HepG2 (cell line): ENCODE measurements at regions not wholly inside any gene's neighbourhood (a gene's known extent, or its start where the extent isn't known, plus 50 kb on each side); places are given as distances from the start of the nearest gene placed in this dataset.

Source experiments
- ATAC-seq: fragments of 200-7000 bp; cut with Tn5 transposase; 3 replicates; pipeline ENCODE4 v1.9.1; 2020; ENCODE audit warnings: mild to moderate bottlenecking, moderate library complexity
- BruUV-seq: library from RNA; stranded (reverse); fragments of 400-500 nt; replicated peaks from 2 replicates; lab custom pipeline; 2021; lab: Mats Ljungman, UMichigan
- CTCF ChIA-PET: fragments of 300-600 bp; formaldehyde crosslinking; extraction: SDS; loops from one replicate; lab custom pipeline; 2021; ENCODE audit warnings: low total read pairs, inconsistent platforms, low intra/inter-chr PET ratio; lab: Yijun Ruan, JAX
- POLR2A ChIA-PET: fragments of 350-600 bp; sonication (Branson Sonifier 250); formaldehyde crosslinking; loops from one replicate; lab custom pipeline; 2020; ENCODE audit warnings: antibody characterized with exemption, inconsistent platforms; lab: Yijun Ruan, JAX
- DNase-seq: peaks from one replicate; pipeline ENCODE4 v3.0.0-alpha.2; 2015; ENCODE audit warnings: low spot score
- FAIRE-seq: peaks from 3 replicates; lab custom pipeline; 2011; peaks lifted over from hg19 to GRCh38; lab: Jason Lieb, UNC
- H2AFZ ChIP-seq: one replicate; pipeline ENCODE4 v1.6.1; 2011; ENCODE audit warnings: low read length, inconsistent platforms
- H3K27ac ChIP-seq: fragments of 300-600 bp; 3 replicates; pipeline ENCODE4 v1.8.0; 2011; ENCODE audit warnings: mixed run types, mild to moderate bottlenecking, mixed read lengths, low read length, inconsistent platforms; ENCODE audit not compliant: insufficient read depth; ENCODE audit errors: extremely low read length
- H3K27me3 ChIP-seq, 2 experiments: fragments of 200-600 bp in 1 of 2; 2 replicates in 1 of 2; 3 replicates in 1 of 2; pipeline versions ENCODE4 v1.6.0 to v1.8.0; 2011; ENCODE audit warnings: low read length in 2 of 2, mild to moderate bottlenecking in 2 of 2, moderate library complexity in 2 of 2, inconsistent platforms in 1 of 2; ENCODE audit not compliant: insufficient read depth in 2 of 2, control insufficient read depth in 1 of 2
- H3K36me3 ChIP-seq, 2 experiments: fragments of 200-600 bp in 1 of 2; replicated peaks in 1 of 2; 2 replicates in 1 of 2; 3 replicates in 1 of 2; pipeline versions ENCODE4 v1.5.1 to v1.8.0; 2011; ENCODE audit warnings: low read length in 2 of 2, inconsistent platforms in 1 of 2; ENCODE audit not compliant: insufficient read depth in 2 of 2, control insufficient read depth in 1 of 2
- H3K4me1 ChIP-seq: 2 replicates; pipeline ENCODE4 v1.5.1; 2012; ENCODE audit warnings: low read length, inconsistent platforms; ENCODE audit not compliant: insufficient read depth
- H3K4me2 ChIP-seq: 2 replicates; pipeline ENCODE4 v1.6.0; 2011; ENCODE audit warnings: low read depth, low read length, inconsistent platforms
- H3K4me3 ChIP-seq, 3 experiments: fragments of 200-600 bp in 1 of 3; sonication (generic), shearing (Covaris generic) in 1 of 3; replicated peaks in 1 of 3; 2 replicates each; pipeline ENCODE4 v1.5.1; 2011 to 2016; ENCODE audit warnings: low read length in 3 of 3, inconsistent platforms in 2 of 3, low read depth in 2 of 3, mild to moderate bottlenecking in 2 of 3, control low read depth in 1 of 3, mixed read lengths in 1 of 3; ENCODE audit not compliant: insufficient read depth in 1 of 3
- H3K79me2 ChIP-seq: one replicate; pipeline ENCODE4 v1.6.1; 2011; ENCODE audit warnings: low read length, inconsistent platforms; ENCODE audit not compliant: insufficient read depth
- H3K9ac ChIP-seq: 2 replicates; pipeline ENCODE4 v1.6.0; 2011; ENCODE audit warnings: mild to moderate bottlenecking, low read depth, low read length, inconsistent platforms; ENCODE audit not compliant: insufficient read depth
- H3K9me3 ChIP-seq: 2 replicates; pipeline ENCODE4 v1.5.1; 2012; ENCODE audit warnings: mild to moderate bottlenecking, low read length
- H4K20me1 ChIP-seq: 2 replicates; pipeline ENCODE4 v1.6.0; 2011; ENCODE audit warnings: inconsistent platforms, mild to moderate bottlenecking, low read length, moderate library complexity; ENCODE audit not compliant: insufficient read depth
- HNRNPH1 ChIP-seq: fragments of 200-400 bp; formaldehyde crosslinking; optimal IDR thresholded peaks from 2 replicates; pipeline ENCODE3; 2017; ENCODE audit warnings: mild to moderate bottlenecking, low read depth, low read length
- HNRNPUL1 ChIP-seq: fragments of 200-400 bp; formaldehyde crosslinking; IDR thresholded peaks from 2 replicates; pipeline ENCODE4 v1.6.1; 2017; ENCODE audit warnings: low read depth, mild to moderate bottlenecking, low read length, moderate library complexity
- IKZF1 ChIP-seq: fragments of 450-650 bp; IDR thresholded peaks from 2 replicates; pipeline ENCODE4 v1.7.1; 2016
- MBNL3 ChIP-seq: fragments of 250-450 bp; sonication (Bioruptor Pico); conservative IDR thresholded peaks from 2 replicates; pipeline ENCODE4 v1.8.0; 2022; ENCODE audit warnings: mild to moderate bottlenecking, inconsistent platforms
- NR2C2 ChIP-seq: sonication (generic); formaldehyde crosslinking; IDR thresholded peaks from 2 replicates; pipeline ENCODE4 v1.4.0; 2020; ENCODE audit warnings: missing genetic modification reagents, mild to moderate bottlenecking, moderate library complexity, borderline replicate concordance
- PHB2 ChIP-seq: fragments of 450-650 bp; IDR thresholded peaks from 2 replicates; pipeline ENCODE4 v1.6.1; 2018; ENCODE audit not compliant: partially characterized antibody
- RXRB ChIP-seq: IDR thresholded peaks from 2 replicates; pipeline ENCODE4 v1.6.1; 2016; ENCODE audit warnings: borderline replicate concordance, missing genetic modification reagents, missing compliant biosample characterization
- SSRP1 ChIP-seq: IDR thresholded peaks from 2 replicates; pipeline ENCODE4 v1.6.1; 2016; ENCODE audit warnings: control low read depth
- ZIK1 ChIP-seq: sonication (generic); formaldehyde crosslinking; IDR thresholded peaks from 2 replicates; pipeline ENCODE4 v1.5.0; 2020; ENCODE audit warnings: mild to moderate bottlenecking, low read depth, missing genetic modification reagents, borderline replicate concordance
- ZNF253 ChIP-seq: sonication (generic); formaldehyde crosslinking; IDR thresholded peaks from 2 replicates; pipeline ENCODE4 v1.8.0; 2022; ENCODE audit warnings: mild to moderate bottlenecking, missing genetic modification reagents, borderline replicate concordance
- ZNF3 ChIP-seq: IDR thresholded peaks from 2 replicates; pipeline ENCODE4 v1.7.0; 2017; ENCODE audit warnings: inconsistent platforms
- ZNF589 ChIP-seq: sonication (generic); formaldehyde crosslinking; conservative IDR thresholded peaks from 2 replicates; pipeline ENCODE4 v1.8.0; 2022; ENCODE audit warnings: mild to moderate bottlenecking, moderate library complexity, missing genetic modification reagents
- ZNF724P ChIP-seq: sonication (generic); formaldehyde crosslinking; IDR thresholded peaks from 2 replicates; pipeline ENCODE4 v1.8.0; 2022; ENCODE audit warnings: missing genetic modification reagents, borderline replicate concordance
- ZNF747 ChIP-seq: sonication (generic); formaldehyde crosslinking; IDR thresholded peaks from 2 replicates; pipeline ENCODE4 v1.8.1; 2023; ENCODE audit warnings: missing genetic modification reagents, mild to moderate bottlenecking, borderline replicate concordance
- WGBS: methylation state at CpG from one replicate; pipeline ENCODE4 v1.1.6; 2017; ENCODE audit warnings: low lambda C conversion rate; 5-methylcytosine and 5-hydroxymethylcytosine counted together
- in situ Hi-C: cut with HindIII; loops from 2 replicates; pipeline ENCODE4 v1.10.0; 2017; ENCODE audit warnings: low pct_unique_long_range_greater_than_20kb; ENCODE audit not compliant: extremely low pct_ligation_motif_present
- intact Hi-C: fragments of 100-400 bp; cut with micrococcal nuclease; formaldehyde crosslinking; loops from one replicate; pipeline ENCODE4 v1.10.0; 2022; ENCODE audit not compliant: unreplicated experiment
- TF ChIP-seq, protein P1 (sequence below): sonication (generic); formaldehyde crosslinking; IDR thresholded peaks from 2 replicates; pipeline ENCODE4 v1.8.0; 2022; ENCODE audit warnings: mild to moderate bottlenecking, missing genetic modification reagents, moderate library complexity
- TF ChIP-seq, protein P2 (sequence below): sonication (generic); formaldehyde crosslinking; IDR thresholded peaks from 2 replicates; pipeline ENCODE4 v1.4.0; 2020; ENCODE audit warnings: mild to moderate bottlenecking, missing genetic modification reagents
- TF ChIP-seq, protein P3 (sequence below): sonication (generic); formaldehyde crosslinking; IDR thresholded peaks from 2 replicates; pipeline ENCODE4 v1.4.0; 2020; ENCODE audit warnings: missing genetic modification reagents
- TF ChIP-seq, protein P4 (sequence below): sonication (generic); formaldehyde crosslinking; IDR thresholded peaks from 2 replicates; pipeline ENCODE4 v1.4.0; 2020; ENCODE audit warnings: missing genetic modification reagents
- TF ChIP-seq, protein P5 (sequence below): sonication (generic); formaldehyde crosslinking; IDR thresholded peaks from 2 replicates; pipeline ENCODE4 v1.8.1; 2023; ENCODE audit warnings: mild to moderate bottlenecking, missing genetic modification reagents

DNA sequence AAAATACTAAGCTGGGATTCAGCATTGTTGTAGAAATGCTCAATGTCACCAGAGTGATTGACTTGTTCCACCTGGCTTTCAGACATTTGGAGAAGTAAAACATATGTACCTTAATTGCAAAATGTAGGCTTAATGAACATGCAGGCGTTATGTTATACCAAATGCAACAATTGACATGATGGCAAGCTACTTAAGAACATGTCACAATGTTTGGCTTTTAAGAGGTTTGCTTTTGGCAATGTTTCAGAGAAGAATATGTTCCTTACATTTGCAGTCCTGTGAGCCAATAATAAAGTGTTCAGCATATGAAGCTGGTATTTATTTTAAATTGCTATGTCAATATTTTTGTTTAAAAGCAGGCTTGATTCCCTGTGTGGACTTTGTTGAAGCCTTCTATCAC is 111.7 kb upstream of the NUDT12 start (continued):
- TF ChIP-seq, protein P1, sequence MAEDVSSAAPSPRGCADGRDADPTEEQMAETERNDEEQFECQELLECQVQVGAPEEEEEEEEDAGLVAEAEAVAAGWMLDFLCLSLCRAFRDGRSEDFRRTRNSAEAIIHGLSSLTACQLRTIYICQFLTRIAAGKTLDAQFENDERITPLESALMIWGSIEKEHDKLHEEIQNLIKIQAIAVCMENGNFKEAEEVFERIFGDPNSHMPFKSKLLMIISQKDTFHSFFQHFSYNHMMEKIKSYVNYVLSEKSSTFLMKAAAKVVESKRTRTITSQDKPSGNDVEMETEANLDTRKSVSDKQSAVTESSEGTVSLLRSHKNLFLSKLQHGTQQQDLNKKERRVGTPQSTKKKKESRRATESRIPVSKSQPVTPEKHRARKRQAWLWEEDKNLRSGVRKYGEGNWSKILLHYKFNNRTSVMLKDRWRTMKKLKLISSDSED (CRISPR knock-in tag): no peak
- no peak for TF ChIP-seq HNRNPUL1
- TF ChIP-seq NR2C2: no peak
- TF ChIP-seq, protein P2, sequence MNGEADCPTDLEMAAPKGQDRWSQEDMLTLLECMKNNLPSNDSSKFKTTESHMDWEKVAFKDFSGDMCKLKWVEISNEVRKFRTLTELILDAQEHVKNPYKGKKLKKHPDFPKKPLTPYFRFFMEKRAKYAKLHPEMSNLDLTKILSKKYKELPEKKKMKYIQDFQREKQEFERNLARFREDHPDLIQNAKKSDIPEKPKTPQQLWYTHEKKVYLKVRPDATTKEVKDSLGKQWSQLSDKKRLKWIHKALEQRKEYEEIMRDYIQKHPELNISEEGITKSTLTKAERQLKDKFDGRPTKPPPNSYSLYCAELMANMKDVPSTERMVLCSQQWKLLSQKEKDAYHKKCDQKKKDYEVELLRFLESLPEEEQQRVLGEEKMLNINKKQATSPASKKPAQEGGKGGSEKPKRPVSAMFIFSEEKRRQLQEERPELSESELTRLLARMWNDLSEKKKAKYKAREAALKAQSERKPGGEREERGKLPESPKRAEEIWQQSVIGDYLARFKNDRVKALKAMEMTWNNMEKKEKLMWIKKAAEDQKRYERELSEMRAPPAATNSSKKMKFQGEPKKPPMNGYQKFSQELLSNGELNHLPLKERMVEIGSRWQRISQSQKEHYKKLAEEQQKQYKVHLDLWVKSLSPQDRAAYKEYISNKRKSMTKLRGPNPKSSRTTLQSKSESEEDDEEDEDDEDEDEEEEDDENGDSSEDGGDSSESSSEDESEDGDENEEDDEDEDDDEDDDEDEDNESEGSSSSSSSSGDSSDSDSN: no peak
- TF ChIP-seq SSRP1 (CRISPR knock-in tag): no peak
- TF ChIP-seq ZIK1 (CRISPR knock-in tag): no peak
- no peak for TF ChIP-seq ZNF3 (CRISPR knock-in tag)
- no peak for TF ChIP-seq MBNL3 (CRISPR knock-in tag)
- TF ChIP-seq RXRB (CRISPR knock-in tag): no peak

DNA sequence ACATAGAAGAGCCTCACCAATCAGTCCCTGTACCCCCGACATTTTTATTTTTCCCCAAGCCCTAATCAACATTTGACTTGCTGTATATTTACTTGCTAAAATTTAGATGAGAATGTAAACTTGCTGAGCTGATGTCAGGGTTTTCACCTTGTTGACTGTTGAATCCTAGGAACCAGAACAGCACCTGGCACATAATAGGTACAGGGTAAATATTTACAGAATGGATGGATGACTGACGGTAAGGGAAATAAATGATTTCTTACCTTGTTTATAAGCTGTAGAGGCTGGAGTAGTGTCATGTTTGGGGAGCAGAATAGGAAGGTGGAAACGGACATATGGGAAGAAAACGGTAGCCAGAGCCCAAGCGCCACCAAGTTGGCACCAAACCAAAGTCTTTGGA is 107.0 kb upstream of the NUDT12 start:
- no peaks in the 10 kb centered on the region for H3K79me2 ChIP-seq
- DNase-seq (no peak), ATAC-seq (no peak), FAIRE-seq (no peak)
- H3K9me3 ChIP-seq: no peaks in the 10 kb centered on the region
- no peak overlapping the region for H3K4me2 ChIP-seq
- no peaks in the 10 kb centered on the region for H3K36me3 ChIP-seq
- CTCF ChIA-PET: no interaction called here
- intact Hi-C loops: no loop called here
- H3K4me3 ChIP-seq: no peak overlapping the region
- no TSS peak for BruUV-seq
- H2AFZ ChIP-seq: no peak overlapping the region
- no peaks in the 10 kb centered on the region for H3K4me1 ChIP-seq
- in situ Hi-C loops: no loop called here
- H3K27ac ChIP-seq: no peak overlapping the region
- no peaks in the 10 kb centered on the region for H3K27me3 ChIP-seq
- H4K20me1 ChIP-seq: no peaks in the 10 kb centered on the region
- WGBS: 1% methylated on average over 5 of the region's 5 CpGs
- no peak overlapping the region for H3K9ac ChIP-seq
- POLR2A ChIA-PET: no interaction called here
- TF ChIP-seq ZNF589 (CRISPR knock-in tag): no peak
- TF ChIP-seq, protein P3, sequence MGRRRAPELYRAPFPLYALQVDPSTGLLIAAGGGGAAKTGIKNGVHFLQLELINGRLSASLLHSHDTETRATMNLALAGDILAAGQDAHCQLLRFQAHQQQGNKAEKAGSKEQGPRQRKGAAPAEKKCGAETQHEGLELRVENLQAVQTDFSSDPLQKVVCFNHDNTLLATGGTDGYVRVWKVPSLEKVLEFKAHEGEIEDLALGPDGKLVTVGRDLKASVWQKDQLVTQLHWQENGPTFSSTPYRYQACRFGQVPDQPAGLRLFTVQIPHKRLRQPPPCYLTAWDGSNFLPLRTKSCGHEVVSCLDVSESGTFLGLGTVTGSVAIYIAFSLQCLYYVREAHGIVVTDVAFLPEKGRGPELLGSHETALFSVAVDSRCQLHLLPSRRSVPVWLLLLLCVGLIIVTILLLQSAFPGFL (CRISPR knock-in tag): no peak
- TF ChIP-seq, protein P4, sequence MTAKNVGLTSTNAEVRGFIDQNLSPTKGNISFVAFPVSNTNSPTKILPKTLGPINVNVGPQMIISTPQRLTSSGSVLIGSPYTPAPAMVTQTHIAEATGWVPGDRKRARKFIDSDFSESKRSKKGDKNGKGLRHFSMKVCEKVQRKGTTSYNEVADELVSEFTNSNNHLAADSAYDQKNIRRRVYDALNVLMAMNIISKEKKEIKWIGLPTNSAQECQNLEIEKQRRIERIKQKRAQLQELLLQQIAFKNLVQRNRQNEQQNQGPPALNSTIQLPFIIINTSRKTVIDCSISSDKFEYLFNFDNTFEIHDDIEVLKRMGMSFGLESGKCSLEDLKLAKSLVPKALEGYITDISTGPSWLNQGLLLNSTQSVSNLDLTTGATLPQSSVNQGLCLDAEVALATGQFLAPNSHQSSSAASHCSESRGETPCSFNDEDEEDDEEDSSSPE (CRISPR knock-in tag): no peak
- no peak for TF ChIP-seq IKZF1
- no peak for TF ChIP-seq ZNF747
- TF ChIP-seq ZNF253 (CRISPR knock-in tag): no peak
- TF ChIP-seq, protein P5, sequence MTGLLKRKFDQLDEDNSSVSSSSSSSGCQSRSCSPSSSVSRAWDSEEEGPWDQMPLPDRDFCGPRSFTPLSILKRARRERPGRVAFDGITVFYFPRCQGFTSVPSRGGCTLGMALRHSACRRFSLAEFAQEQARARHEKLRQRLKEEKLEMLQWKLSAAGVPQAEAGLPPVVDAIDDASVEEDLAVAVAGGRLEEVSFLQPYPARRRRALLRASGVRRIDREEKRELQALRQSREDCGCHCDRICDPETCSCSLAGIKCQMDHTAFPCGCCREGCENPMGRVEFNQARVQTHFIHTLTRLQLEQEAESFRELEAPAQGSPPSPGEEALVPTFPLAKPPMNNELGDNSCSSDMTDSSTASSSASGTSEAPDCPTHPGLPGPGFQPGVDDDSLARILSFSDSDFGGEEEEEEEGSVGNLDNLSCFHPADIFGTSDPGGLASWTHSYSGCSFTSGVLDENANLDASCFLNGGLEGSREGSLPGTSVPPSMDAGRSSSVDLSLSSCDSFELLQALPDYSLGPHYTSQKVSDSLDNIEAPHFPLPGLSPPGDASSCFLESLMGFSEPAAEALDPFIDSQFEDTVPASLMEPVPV: no peak
- no peak for TF ChIP-seq PHB2
- no peak for TF ChIP-seq ZNF724P (CRISPR knock-in tag)
- no peak for TF ChIP-seq HNRNPH1
